Bronchial epithelial cell (primary cell): ENCODE measurements at regions not wholly inside any gene's neighbourhood (a gene's known extent, or its start where the extent isn't known, plus 50 kb on each side); places are given as distances from the start of the nearest gene placed in this dataset.
A peak's percentile ranks its signal among the peaks of the same experiment; 100 is the strongest.

Source experiments
- DNase-seq: peaks from one replicate; pipeline ENCODE4 v3.0.0-alpha.2; 2010; ENCODE audit warnings: low read depth
- FAIRE-seq: peaks from 2 replicates; lab custom pipeline; 2011; peaks lifted over from hg19 to GRCh38; lab: Jason Lieb, UNC
- H3K27me3 ChIP-seq: 2 replicates; pipeline ENCODE4 v1.5.1; 2011; ENCODE audit warnings: low read length; ENCODE audit not compliant: control insufficient read depth, insufficient read depth
- H3K36me3 ChIP-seq: 2 replicates; pipeline ENCODE4 v1.5.1; 2011; ENCODE audit warnings: low read length; ENCODE audit not compliant: control insufficient read depth, insufficient read depth
- H3K4me3 ChIP-seq: 2 replicates; pipeline ENCODE4 v1.5.1; 2011; ENCODE audit warnings: mild to moderate bottlenecking, low read depth, low read length, control low read depth
- CTCF ChIP-seq: IDR thresholded peaks from 2 replicates; pipeline ENCODE4 v1.5.1; 2011; ENCODE audit warnings: mild to moderate bottlenecking, moderate library complexity, low read length, control low read depth, inconsistent platforms; ENCODE audit not compliant: insufficient read depth, severe bottlenecking

GRCh38 chr22:46090036-46090591, 60.2 kb upstream of the PPARA start:
- no peak for FAIRE-seq
- no peak for TF ChIP-seq CTCF
- no peaks in the 10 kb centered on the region for H3K27me3 ChIP-seq
- H3K4me3 ChIP-seq = no peak overlapping the region
- peaks cover 69% of the 10 kb centered on the region for H3K36me3 ChIP-seq
- DNase-seq = no peak

GRCh38 chr22:46090631-46091201, 59.6 kb upstream of the PPARA start:
- peaks cover 69% of the 10 kb centered on the region for H3K36me3 ChIP-seq
- no peaks in the 10 kb centered on the region for H3K27me3 ChIP-seq
- TF ChIP-seq CTCF = no peak
- FAIRE-seq (peak; percentile 81), DNase-seq (peak; percentile 55)
- H3K4me3 ChIP-seq = no peak overlapping the region

- Histone ChIP-seq H3K4me3 (no peak overlapping the region), H3K36me3 (peaks cover 64% of the 10 kb centered on the region), H3K27me3 (no peaks in the 10 kb centered on the region)
- no peak for TF ChIP-seq CTCF
- DNase-seq (no peak), FAIRE-seq (no peak)
Observed at GRCh38 chr22:46091277-46091977, 58.9 kb upstream of the PPARA start.

- Histone ChIP-seq H3K27me3 (no peaks in the 10 kb centered on the region), H3K4me3 (no peak overlapping the region), H3K36me3 (peaks cover 63% of the 10 kb centered on the region)
- no peak for TF ChIP-seq CTCF
- DNase-seq (no peak), FAIRE-seq (no peak)
Observed at GRCh38 chr22:46092011-46092410, 58.3 kb upstream of the PPARA start.

- DNase-seq = no peak
- FAIRE-seq = peak; percentile 36
Observed at GRCh38 chr22:46092670-46093410, 57.5 kb upstream of the PPARA start.

More at GRCh38 chr22:46092670-46093410, 57.5 kb upstream of the PPARA start:
- peaks cover 64% of the 10 kb centered on the region for H3K36me3 ChIP-seq
- no peak overlapping the region for H3K4me3 ChIP-seq
- no peaks in the 10 kb centered on the region for H3K27me3 ChIP-seq
- TF ChIP-seq CTCF = no peak
